ENCODE measurements at regions not wholly inside any gene's neighbourhood (a gene's known extent, or its start where the extent isn't known, plus 50 kb on each side); places are given as distances from the start of the nearest gene placed in this dataset.

- ATAC-seq (ENCODE audit: low read depth), result no peak
- no peak for DNase-seq (ENCODE audit: low spot score)
- Histone ChIP-seq H3K4me1 (ENCODE audit: insufficient read depth, poor library complexity, severe bottlenecking) (peaks cover 23% of the 10 kb centered on the region), H3K27me3 (ENCODE audit: insufficient read depth, poor library complexity, severe bottlenecking) (no peaks in the 10 kb centered on the region), H3K27ac (ENCODE audit: poor library complexity, severe bottlenecking) (no peak overlapping the region), H3K9me3 (ENCODE audit: severe bottlenecking) (peaks cover 4% of the 10 kb centered on the region), H3K36me3 (ENCODE audit: low read depth) (no peaks in the 10 kb centered on the region), H3K4me3 (ENCODE audit: severe bottlenecking) (no peak overlapping the region)
- no peak for TF ChIP-seq CTCF (IDR thresholded peaks at IDR 0.05; ENCODE audit: poor library complexity, severe bottlenecking)
Observed at GRCh38 chr18:2406544-2406943, 164.8 kb downstream of the METTL4 start.

GRCh38 chr18:2407961-2408360 is 163.3 kb downstream of the METTL4 start:
- no peak overlapping the region for H3K4me3 ChIP-seq (ENCODE audit: severe bottlenecking)
- TF ChIP-seq CTCF (IDR thresholded peaks at IDR 0.05; ENCODE audit: poor library complexity, severe bottlenecking), result no peak
- DNase-seq (ENCODE audit: low spot score) (no peak), ATAC-seq (ENCODE audit: low read depth) (no peak)
- peaks cover 4% of the 10 kb centered on the region for H3K9me3 ChIP-seq (ENCODE audit: severe bottlenecking)
- H3K36me3 ChIP-seq (ENCODE audit: low read depth), result no peaks in the 10 kb centered on the region
- H3K27ac ChIP-seq (ENCODE audit: poor library complexity, severe bottlenecking), result no peak overlapping the region
- peaks cover 37% of the 10 kb centered on the region for H3K4me1 ChIP-seq (ENCODE audit: insufficient read depth, poor library complexity, severe bottlenecking)
- no peaks in the 10 kb centered on the region for H3K27me3 ChIP-seq (ENCODE audit: insufficient read depth, poor library complexity, severe bottlenecking)

DNA sequence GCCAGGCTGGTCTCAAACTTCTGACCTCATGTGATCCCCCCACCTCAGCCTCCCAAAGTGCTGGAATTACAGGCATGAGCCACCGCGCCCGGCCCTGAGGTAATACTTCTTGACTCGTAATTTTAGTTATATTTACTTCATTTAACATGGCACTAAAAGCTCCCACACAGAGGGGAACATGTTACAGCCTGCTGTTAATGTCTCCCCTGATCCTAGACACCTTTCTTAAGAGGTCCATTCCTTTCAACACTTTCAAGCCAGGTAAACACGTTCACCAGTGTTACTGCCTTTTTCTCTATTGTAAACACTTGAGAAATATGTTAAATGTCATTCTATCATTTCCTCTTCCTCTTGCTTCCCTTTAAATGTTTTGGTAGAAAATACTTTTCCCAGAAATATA is 161.4 kb downstream of the METTL4 start:
- no peak for TF ChIP-seq CTCF (IDR thresholded peaks at IDR 0.05; ENCODE audit: poor library complexity, severe bottlenecking)
- Histone ChIP-seq H3K27me3 (ENCODE audit: insufficient read depth, poor library complexity, severe bottlenecking) (no peaks in the 10 kb centered on the region), H3K27ac (ENCODE audit: poor library complexity, severe bottlenecking) (peak overlapping the region; percentile 91), H3K36me3 (ENCODE audit: low read depth) (no peaks in the 10 kb centered on the region), H3K9me3 (ENCODE audit: severe bottlenecking) (peaks cover 4% of the 10 kb centered on the region), H3K4me1 (ENCODE audit: insufficient read depth, poor library complexity, severe bottlenecking) (peaks cover 39% of the 10 kb centered on the region), H3K4me3 (ENCODE audit: severe bottlenecking) (no peak overlapping the region)
- peak; percentile 20; the same call in 2 of the 3 replicates for ATAC-seq (ENCODE audit: low read depth)
- no peak for DNase-seq (ENCODE audit: low spot score)

- Histone ChIP-seq H3K4me1 (ENCODE audit: insufficient read depth, poor library complexity, severe bottlenecking) (peaks cover 39% of the 10 kb centered on the region), H3K4me3 (ENCODE audit: severe bottlenecking) (no peak overlapping the region), H3K9me3 (ENCODE audit: severe bottlenecking) (peaks cover 4% of the 10 kb centered on the region), H3K27ac (ENCODE audit: poor library complexity, severe bottlenecking) (peak overlapping the region; percentile 91), H3K36me3 (ENCODE audit: low read depth) (no peaks in the 10 kb centered on the region), H3K27me3 (ENCODE audit: insufficient read depth, poor library complexity, severe bottlenecking) (no peaks in the 10 kb centered on the region)
- no peak for TF ChIP-seq CTCF (IDR thresholded peaks at IDR 0.05; ENCODE audit: poor library complexity, severe bottlenecking)
- ATAC-seq (ENCODE audit: low read depth) (peak; percentile 80), DNase-seq (ENCODE audit: low spot score) (no peak)
Observed at GRCh38 chr18:2410688-2411087, 160.6 kb downstream of the METTL4 start.

DNA sequence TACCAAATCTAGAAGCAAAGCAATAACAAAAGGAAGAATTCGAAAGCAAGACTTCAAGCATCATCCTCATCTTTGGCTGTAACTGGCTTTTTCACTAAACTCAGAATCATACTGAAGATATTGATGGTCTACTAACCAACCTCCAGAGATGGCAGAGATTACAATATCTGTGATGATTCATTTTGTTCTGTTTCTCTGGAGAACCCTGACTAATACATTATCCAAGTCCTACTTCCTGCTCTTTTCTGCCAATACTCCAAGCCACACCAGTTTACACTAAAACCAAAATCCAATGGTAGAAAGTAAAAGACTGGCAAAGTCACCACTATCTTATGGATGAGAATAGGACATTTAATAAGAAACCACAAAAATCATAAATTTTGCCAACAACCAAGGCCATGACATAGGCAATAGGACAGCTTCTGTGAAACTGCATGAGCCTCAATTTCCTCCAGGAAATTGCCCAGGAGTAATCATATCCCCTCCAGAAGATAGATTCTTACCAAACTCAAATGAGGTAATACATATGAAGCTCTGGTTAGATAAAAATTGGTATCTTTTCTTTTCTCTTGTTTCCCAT is 159.8 kb downstream of the METTL4 start:
- Histone ChIP-seq H3K4me1 (ENCODE audit: insufficient read depth, poor library complexity, severe bottlenecking) (peaks cover 39% of the 10 kb centered on the region), H3K9me3 (ENCODE audit: severe bottlenecking) (peaks cover 4% of the 10 kb centered on the region), H3K27me3 (ENCODE audit: insufficient read depth, poor library complexity, severe bottlenecking) (no peaks in the 10 kb centered on the region), H3K36me3 (ENCODE audit: low read depth) (no peaks in the 10 kb centered on the region), H3K27ac (ENCODE audit: poor library complexity, severe bottlenecking) (peak overlapping the region; percentile 91), H3K4me3 (ENCODE audit: severe bottlenecking) (no peak overlapping the region)
- TF ChIP-seq CTCF (IDR thresholded peaks at IDR 0.05; ENCODE audit: poor library complexity, severe bottlenecking), result no peak
- ATAC-seq (ENCODE audit: low read depth), result peak; percentile 95
- no peak for DNase-seq (ENCODE audit: low spot score)
